GM23338 (cell line): ENCODE measurements at regions not wholly inside any gene's neighbourhood (a gene's known extent, or its start where the extent isn't known, plus 50 kb on each side); places are given as distances from the start of the nearest gene placed in this dataset.

Source experiments
- CTCF ChIP-seq, 2 experiments: fragments of 200-600 bp in 1 of 2; sonication (generic) in 1 of 2; conservative IDR thresholded peaks; 2 replicates each; pipeline versions ENCODE4 v1.5.1 to v1.6.1; 2016 to 2017; ENCODE audit warnings: antibody characterized with exemption in 2 of 2, low read depth in 2 of 2, mild to moderate bottlenecking in 2 of 2, moderate library complexity in 1 of 2
- ETS1 ChIP-seq: IDR thresholded peaks from 2 replicates; pipeline ENCODE4 v1.6.1; 2016; ENCODE audit warnings: antibody characterized with exemption
- EZH2 ChIP-seq: fragments of 200-600 bp; sonication (generic); IDR thresholded peaks from one replicate; pipeline ENCODE4 v1.8.0; 2017; ENCODE audit warnings: antibody characterized with exemption, mild to moderate bottlenecking, low read depth; ENCODE audit not compliant: unreplicated experiment
- EZH2phosphoT487 ChIP-seq: fragments of 200-600 bp; sonication (generic); IDR thresholded peaks from one replicate; pipeline ENCODE4 v1.8.1; 2018; ENCODE audit warnings: antibody characterized with exemption; ENCODE audit not compliant: unreplicated experiment
- POLR2AphosphoS5 ChIP-seq: IDR thresholded peaks from 2 replicates; pipeline ENCODE4 v1.6.1; 2016; ENCODE audit warnings: antibody characterized with exemption, low read depth
- STAT1 ChIP-seq: IDR thresholded peaks from one replicate; pipeline ENCODE4 v1.6.1; 2016; ENCODE audit warnings: antibody characterized with exemption; ENCODE audit not compliant: unreplicated experiment
- TF ChIP-seq, protein P1 (sequence below): IDR thresholded peaks from one replicate; pipeline ENCODE4 v1.6.1; 2018; ENCODE audit warnings: antibody characterized with exemption; ENCODE audit not compliant: unreplicated experiment

- TF ChIP-seq CTCF (conservative IDR thresholded peaks at IDR 0.05; ENCODE audit: low read depth in 2 of 2), result no peak
- no peak for TF ChIP-seq EZH2phosphoT487
- no peak for TF ChIP-seq POLR2AphosphoS5
- no peak for TF ChIP-seq EZH2
- TF ChIP-seq ETS1, result no peak
- no peak for TF ChIP-seq STAT1
- TF ChIP-seq, protein P1, sequence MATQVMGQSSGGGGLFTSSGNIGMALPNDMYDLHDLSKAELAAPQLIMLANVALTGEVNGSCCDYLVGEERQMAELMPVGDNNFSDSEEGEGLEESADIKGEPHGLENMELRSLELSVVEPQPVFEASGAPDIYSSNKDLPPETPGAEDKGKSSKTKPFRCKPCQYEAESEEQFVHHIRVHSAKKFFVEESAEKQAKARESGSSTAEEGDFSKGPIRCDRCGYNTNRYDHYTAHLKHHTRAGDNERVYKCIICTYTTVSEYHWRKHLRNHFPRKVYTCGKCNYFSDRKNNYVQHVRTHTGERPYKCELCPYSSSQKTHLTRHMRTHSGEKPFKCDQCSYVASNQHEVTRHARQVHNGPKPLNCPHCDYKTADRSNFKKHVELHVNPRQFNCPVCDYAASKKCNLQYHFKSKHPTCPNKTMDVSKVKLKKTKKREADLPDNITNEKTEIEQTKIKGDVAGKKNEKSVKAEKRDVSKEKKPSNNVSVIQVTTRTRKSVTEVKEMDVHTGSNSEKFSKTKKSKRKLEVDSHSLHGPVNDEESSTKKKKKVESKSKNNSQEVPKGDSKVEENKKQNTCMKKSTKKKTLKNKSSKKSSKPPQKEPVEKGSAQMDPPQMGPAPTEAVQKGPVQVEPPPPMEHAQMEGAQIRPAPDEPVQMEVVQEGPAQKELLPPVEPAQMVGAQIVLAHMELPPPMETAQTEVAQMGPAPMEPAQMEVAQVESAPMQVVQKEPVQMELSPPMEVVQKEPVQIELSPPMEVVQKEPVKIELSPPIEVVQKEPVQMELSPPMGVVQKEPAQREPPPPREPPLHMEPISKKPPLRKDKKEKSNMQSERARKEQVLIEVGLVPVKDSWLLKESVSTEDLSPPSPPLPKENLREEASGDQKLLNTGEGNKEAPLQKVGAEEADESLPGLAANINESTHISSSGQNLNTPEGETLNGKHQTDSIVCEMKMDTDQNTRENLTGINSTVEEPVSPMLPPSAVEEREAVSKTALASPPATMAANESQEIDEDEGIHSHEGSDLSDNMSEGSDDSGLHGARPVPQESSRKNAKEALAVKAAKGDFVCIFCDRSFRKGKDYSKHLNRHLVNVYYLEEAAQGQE, result no peak
Measured at GRCh38 chr18:61209801-61210200, 123.4 kb upstream of the CDH20 start.
